ENCODE measurements at regions not wholly inside any gene's neighbourhood (a gene's known extent, or its start where the extent isn't known, plus 50 kb on each side); places are given as distances from the start of the nearest gene placed in this dataset.

GRCh38 chr15:99507504-99508310 lies 58.1 kb upstream of the MEF2A start:
- H3K4me1 ChIP-seq (ENCODE audit: insufficient read depth, low read length): no peaks in the 10 kb centered on the region; the same call in 1 of the 2 replicates
- H3K9me3 ChIP-seq (ENCODE audit: insufficient read depth, low read depth, low read length): no peaks in the 10 kb centered on the region
- H3K4me3 ChIP-seq (ENCODE audit: low read length): no peak overlapping the region
- no peaks in the 10 kb centered on the region for H3K36me3 ChIP-seq (ENCODE audit: insufficient read depth, low read depth, low read length)
- H3K9ac ChIP-seq (ENCODE audit: low read depth, low read length): no peak overlapping the region
- H3K27ac ChIP-seq (ENCODE audit: low read length): no peak overlapping the region
- no peaks in the 10 kb centered on the region for H3K27me3 ChIP-seq (ENCODE audit: insufficient read depth, low read length)

GRCh38 chr15:99508311-99508645 lies 57.5 kb upstream of the MEF2A start:
- Histone ChIP-seq H3K9me3 (ENCODE audit: insufficient read depth, low read depth, low read length) (no peaks in the 10 kb centered on the region), H3K27me3 (ENCODE audit: insufficient read depth, low read length) (no peaks in the 10 kb centered on the region), H3K36me3 (ENCODE audit: insufficient read depth, low read depth, low read length) (no peaks in the 10 kb centered on the region), H3K27ac (ENCODE audit: low read length) (no peak overlapping the region), H3K4me1 (ENCODE audit: insufficient read depth, low read length) (no peaks in the 10 kb centered on the region; the same call in 1 of the 2 replicates), H3K9ac (ENCODE audit: low read depth, low read length) (no peak overlapping the region), H3K4me3 (ENCODE audit: low read length) (no peak overlapping the region)

GRCh38 chr15:99508852-99509251 lies 56.9 kb upstream of the MEF2A start:
- Histone ChIP-seq H3K4me3 (ENCODE audit: low read length) (no peak overlapping the region), H3K36me3 (ENCODE audit: insufficient read depth, low read depth, low read length) (no peaks in the 10 kb centered on the region), H3K4me1 (ENCODE audit: insufficient read depth, low read length) (no peaks in the 10 kb centered on the region; the same call in 1 of the 2 replicates), H3K27ac (ENCODE audit: low read length) (no peak overlapping the region), H3K9ac (ENCODE audit: low read depth, low read length) (no peak overlapping the region), H3K27me3 (ENCODE audit: insufficient read depth, low read length) (no peaks in the 10 kb centered on the region), H3K9me3 (ENCODE audit: insufficient read depth, low read depth, low read length) (no peaks in the 10 kb centered on the region)

- Histone ChIP-seq H3K9ac (ENCODE audit: low read depth, low read length) (no peak overlapping the region), H3K27ac (ENCODE audit: low read length) (no peak overlapping the region), H3K4me1 (ENCODE audit: insufficient read depth, low read length) (no peaks in the 10 kb centered on the region), H3K27me3 (ENCODE audit: insufficient read depth, low read length) (no peaks in the 10 kb centered on the region), H3K9me3 (ENCODE audit: insufficient read depth, low read depth, low read length) (no peaks in the 10 kb centered on the region), H3K36me3 (ENCODE audit: insufficient read depth, low read depth, low read length) (no peaks in the 10 kb centered on the region), H3K4me3 (ENCODE audit: low read length) (no peak overlapping the region)
These were observed 55.9 kb upstream of the MEF2A start for GRCh38 chr15:99509686-99510461.

- Histone ChIP-seq H3K4me3 (ENCODE audit: low read length) (no peak overlapping the region), H3K4me1 (ENCODE audit: insufficient read depth, low read length) (no peaks in the 10 kb centered on the region), H3K27ac (ENCODE audit: low read length) (no peak overlapping the region), H3K9ac (ENCODE audit: low read depth, low read length) (no peak overlapping the region), H3K36me3 (ENCODE audit: insufficient read depth, low read depth, low read length) (no peaks in the 10 kb centered on the region), H3K9me3 (ENCODE audit: insufficient read depth, low read depth, low read length) (no peaks in the 10 kb centered on the region), H3K27me3 (ENCODE audit: insufficient read depth, low read length) (no peaks in the 10 kb centered on the region)
These were observed 54.3 kb upstream of the MEF2A start for GRCh38 chr15:99511531-99511865.

GRCh38 chr15:99511866-99512661 lies 53.7 kb upstream of the MEF2A start:
- H3K9ac ChIP-seq (ENCODE audit: low read depth, low read length): no peak overlapping the region
- no peaks in the 10 kb centered on the region for H3K4me1 ChIP-seq (ENCODE audit: insufficient read depth, low read length)
- H3K9me3 ChIP-seq (ENCODE audit: insufficient read depth, low read depth, low read length): no peaks in the 10 kb centered on the region
- no peak overlapping the region for H3K4me3 ChIP-seq (ENCODE audit: low read length)
- no peak overlapping the region for H3K27ac ChIP-seq (ENCODE audit: low read length)
- H3K36me3 ChIP-seq (ENCODE audit: insufficient read depth, low read depth, low read length): no peaks in the 10 kb centered on the region
- H3K27me3 ChIP-seq (ENCODE audit: insufficient read depth, low read length): no peaks in the 10 kb centered on the region

GRCh38 chr15:99514306-99514705 lies 51.5 kb upstream of the MEF2A start:
- no peak overlapping the region for H3K9ac ChIP-seq (ENCODE audit: low read depth, low read length)
- H3K9me3 ChIP-seq (ENCODE audit: insufficient read depth, low read depth, low read length): no peaks in the 10 kb centered on the region
- no peaks in the 10 kb centered on the region for H3K27me3 ChIP-seq (ENCODE audit: insufficient read depth, low read length)
- no peak overlapping the region for H3K27ac ChIP-seq (ENCODE audit: low read length)
- no peaks in the 10 kb centered on the region for H3K36me3 ChIP-seq (ENCODE audit: insufficient read depth, low read depth, low read length)
- no peak overlapping the region for H3K4me3 ChIP-seq (ENCODE audit: low read length)
- H3K4me1 ChIP-seq (ENCODE audit: insufficient read depth, low read length): no peaks in the 10 kb centered on the region

Measured in iPS-20b (cell line).